NCI-H1417 (cell line): ENCODE measurements at regions not wholly inside any gene's neighbourhood (a gene's known extent, or its start where the extent isn't known, plus 50 kb on each side); places are given as distances from the start of the nearest gene placed in this dataset.

ENCODE experiments used
- DNase-seq, 3 experiments: peaks; one replicate each; lab custom pipeline; 2025; lab: John Stamatoyannopoulos, UW

DNA sequence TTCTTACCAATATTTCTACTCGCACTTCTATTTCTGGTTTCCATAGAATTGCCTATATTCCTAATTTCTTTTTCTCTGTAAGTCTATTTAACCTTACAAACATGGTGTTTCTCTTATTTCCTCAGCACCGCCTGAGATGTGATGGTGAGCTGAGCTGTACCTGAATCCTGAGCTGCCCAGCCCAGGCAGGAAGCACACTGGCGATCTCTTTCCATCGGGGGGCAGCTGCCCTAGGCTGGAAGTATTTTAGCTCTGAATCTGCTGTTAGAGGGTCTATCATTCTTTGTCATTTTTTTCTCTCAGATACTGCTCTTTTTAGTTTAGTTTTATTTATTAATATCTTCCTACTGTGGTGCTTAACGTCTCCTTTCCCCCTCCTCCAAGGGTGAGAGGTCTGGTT, 173.4 kb upstream of the SLC35B3 start:
- DNase-seq, result no peak

DNA sequence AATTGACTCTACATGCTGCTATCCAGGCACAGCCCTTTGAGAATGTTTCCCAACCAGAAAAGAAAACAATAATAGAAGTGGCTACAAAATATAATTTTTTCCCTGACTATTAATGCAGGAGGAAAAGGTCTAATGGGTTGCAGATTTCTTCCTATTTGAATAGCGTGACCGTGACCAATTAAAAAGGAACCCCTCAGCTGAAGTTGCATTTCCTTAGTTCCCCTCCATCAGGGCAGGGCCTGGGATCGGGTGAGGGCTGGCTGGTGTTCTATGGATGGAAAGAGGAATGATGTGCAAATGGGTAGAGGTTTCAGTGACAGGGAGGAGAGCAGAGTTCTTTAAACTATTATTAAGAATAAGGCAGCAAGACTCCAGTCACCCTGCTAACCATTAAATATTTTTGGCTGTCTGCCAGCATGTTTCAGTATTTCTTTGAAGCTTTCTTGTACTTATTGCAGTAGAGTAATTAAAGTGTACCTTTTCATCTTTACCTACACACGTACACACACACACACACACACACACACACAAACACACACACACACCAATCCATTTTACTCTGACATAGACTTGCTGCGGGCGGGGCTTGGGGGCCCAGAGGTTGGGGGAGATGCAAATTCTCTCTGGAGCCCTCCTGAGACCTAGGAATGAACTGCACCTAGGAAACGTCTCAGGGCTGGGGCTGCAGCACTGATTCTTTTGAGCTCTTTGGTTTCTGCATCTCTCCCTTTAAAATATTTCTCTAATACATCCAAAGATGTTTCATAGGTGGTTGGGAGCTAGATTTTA, 154.8 kb upstream of the SLC35B3 start:
- DNase-seq, result peak in 1 of 3 experiments; percentile 41

DNA sequence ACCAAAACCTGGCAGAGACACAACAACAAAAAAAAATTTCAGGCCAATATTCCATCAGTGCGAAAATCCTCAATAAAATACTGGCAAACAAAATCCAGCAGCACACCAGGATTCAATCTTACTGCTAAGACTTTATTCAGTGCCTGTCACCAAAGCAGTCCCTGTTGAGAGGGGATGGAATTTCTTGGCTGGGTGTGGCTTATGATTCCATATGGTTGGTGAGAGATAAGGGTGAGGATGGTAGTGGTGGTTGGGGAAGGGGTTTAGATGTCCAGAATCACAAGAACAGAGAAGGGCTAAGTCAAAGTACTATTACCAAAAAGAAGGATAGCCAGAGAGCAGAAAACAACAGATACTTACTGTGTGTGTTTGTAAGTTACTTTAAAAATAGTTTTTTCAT, 152.8 kb upstream of the SLC35B3 start:
- DNase-seq, result no peak

DNA sequence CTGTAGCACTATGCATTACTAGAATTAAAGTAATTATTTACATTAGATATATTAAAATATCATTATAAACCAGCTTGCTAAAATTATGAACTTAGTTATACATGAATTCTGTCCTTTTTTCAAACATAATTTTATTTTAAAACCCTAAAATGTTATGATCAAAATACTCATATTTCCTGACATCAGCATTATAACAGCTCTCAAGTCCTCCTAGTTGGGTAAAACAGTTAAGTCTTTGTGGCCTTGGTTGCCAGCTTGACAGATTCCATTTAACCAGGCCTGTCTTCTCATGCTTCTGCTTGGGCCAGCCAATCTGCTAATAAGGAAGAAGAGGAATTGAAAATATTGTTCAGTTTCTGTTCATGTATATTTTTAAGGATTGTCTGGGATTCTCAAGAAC, 147.9 kb upstream of the SLC35B3 start:
- DNase-seq, result no peak

DNA sequence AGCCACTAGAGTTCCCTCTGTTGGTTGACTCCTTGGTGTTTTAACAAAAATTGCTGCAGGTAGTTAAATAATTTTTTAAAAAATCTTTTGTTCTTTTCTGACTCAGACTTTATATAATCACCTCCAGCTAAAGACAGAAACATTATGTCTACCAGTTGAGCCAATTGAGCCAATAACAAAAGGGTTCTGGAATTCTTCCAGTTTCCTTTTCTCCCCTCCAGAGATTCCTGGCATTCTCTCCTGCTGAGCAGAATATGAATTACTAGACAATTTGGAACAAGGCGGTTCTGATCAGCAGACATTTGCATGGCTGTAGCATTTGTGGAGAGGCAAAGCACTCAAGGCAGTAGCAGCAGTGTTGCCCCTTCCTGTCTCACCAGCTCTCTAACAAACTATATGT, 144.0 kb upstream of the SLC35B3 start:
- no peak for DNase-seq

DNA sequence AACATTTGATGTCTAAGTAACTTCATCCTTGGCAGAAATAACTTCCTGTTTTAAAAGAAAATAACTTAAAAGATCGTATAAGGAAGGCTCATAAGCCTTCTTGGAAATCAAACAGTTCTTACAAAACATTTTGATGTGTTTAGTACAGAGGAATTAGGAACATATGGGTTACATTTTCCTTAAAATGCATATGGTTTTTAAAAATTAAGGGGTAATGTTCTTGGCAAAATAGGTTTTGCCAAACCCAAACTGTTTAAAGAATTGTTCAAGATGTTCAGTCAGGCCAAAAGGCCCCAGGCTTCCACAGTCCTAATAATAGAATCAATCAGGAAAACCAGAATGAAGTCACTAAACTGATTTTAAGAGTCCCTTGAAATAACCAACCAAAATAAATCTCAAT, 142.7 kb upstream of the SLC35B3 start:
- no peak for DNase-seq

DNA sequence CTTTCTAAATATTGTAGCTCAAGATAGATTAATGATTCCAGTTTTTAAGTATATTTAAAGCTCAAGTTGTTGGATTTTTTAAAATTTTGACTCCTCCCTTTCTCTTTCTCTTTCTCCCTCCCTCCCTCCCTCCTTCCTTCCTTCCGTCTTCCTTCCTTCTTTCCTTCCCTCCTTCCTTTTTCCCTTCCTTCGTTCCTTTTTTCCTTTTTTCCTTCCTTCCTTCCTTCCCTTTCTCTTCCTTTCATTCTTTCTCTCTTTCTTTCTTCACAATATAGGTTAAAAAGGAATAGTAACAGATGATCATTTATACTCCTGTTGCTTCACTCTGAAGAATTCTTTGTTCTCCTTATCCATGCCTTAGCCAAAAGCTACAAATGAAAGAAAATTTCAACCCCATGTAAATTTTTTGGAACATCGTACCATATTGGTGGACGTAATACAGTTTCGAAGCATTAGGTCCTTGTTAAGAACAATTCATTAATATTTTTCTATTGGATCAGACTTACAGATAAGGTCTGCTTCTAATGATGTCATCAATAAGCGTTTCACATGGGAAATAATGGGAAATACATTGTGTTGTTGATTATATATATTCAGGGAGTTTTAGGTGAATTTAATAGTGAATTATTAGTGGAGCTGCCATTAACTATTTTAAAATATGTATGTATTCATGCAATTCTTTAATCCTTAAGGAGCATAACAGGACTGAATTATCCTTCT, 139.6 kb upstream of the SLC35B3 start:
- no peak for DNase-seq

DNA sequence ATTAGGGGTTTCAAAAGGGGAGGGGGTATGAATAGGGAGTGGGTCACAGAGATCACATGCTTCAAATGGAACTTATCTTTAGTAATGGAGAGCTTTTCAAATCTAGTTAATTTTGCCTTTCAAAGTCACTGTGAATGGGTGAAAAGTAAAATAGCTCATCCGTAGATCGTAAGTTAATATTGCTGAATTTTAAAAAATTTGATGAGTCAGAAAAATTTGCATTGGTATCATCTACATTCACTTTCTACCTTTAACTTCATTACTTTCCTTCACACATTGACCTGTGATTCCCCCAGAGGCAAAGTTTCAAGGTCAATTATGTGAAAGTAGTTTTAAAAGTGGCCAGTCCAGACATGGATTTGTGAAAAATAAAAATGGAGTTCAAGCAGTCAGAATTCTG, 139.0 kb upstream of the SLC35B3 start:
- DNase-seq, result no peak

DNA sequence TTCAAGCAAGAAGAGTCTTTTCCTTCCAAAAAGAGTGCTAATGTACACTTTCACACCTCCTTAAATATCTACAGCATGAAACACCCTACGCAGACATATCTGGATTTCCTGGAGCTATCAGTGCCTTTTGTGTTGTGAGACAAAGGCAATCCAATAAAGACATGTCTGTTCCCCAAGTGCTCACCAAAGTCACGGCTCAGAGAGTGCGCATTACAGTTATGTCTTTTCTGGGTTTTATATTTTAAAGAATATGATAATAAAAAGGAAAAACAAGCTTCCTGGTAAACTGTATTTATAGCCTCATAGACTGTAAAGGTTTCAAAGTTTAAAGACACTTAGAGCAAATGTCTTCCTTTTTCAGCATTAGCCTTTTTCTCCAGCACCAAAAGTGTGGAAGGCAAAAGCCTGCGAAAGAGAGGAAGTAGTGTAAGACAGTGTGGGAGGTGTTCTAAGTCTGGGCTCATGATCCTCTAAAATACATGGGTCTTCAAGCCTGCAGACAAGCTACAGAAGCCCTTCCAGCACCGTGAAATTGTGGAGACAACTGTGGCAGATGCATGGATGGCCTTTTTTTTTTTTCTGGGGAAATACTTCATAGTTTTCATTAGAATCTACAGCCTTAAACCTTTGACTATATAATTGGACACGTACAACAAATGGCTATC, 135.0 kb upstream of the SLC35B3 start:
- DNase-seq, result no peak

DNA sequence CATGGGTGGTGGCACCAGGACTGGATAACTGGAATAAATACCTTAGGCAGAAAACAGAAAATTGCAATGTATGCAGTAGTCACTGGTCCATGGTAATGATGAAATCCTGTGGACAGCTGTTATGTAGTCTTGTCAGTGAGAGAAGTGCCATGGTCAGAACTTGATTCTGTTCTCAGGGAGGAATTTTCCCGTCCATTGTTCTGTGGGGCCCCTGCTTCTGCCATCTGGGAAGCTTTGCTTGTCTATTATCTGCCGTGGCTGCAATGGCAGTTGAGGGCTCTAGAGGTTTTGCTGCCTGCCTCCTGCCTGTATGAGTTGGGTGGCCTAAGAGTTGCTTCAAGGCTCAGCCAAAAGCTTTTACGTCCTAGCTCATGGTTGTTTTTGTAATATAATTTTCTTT, 126.8 kb upstream of the SLC35B3 start:
- no peak for DNase-seq

DNA sequence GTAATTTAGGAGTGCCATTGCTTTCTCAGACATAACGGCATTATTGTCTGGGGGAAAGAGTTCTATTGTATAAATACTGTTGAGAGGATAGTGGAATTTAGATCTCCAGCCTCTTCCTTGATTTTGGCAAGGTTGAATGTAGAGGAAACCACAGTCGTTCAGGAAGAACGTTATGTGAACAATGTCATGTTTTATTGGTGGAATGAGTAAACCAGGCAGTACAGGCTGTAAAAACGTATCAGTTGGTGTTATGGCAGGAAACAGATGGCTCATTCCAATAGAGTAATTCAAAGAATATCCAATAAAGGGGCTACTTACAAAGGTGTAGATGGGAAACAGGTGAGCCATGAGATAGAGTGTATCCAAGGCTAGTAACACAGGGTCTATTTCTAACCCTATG, 123.6 kb upstream of the SLC35B3 start:
- DNase-seq, result no peak

DNA sequence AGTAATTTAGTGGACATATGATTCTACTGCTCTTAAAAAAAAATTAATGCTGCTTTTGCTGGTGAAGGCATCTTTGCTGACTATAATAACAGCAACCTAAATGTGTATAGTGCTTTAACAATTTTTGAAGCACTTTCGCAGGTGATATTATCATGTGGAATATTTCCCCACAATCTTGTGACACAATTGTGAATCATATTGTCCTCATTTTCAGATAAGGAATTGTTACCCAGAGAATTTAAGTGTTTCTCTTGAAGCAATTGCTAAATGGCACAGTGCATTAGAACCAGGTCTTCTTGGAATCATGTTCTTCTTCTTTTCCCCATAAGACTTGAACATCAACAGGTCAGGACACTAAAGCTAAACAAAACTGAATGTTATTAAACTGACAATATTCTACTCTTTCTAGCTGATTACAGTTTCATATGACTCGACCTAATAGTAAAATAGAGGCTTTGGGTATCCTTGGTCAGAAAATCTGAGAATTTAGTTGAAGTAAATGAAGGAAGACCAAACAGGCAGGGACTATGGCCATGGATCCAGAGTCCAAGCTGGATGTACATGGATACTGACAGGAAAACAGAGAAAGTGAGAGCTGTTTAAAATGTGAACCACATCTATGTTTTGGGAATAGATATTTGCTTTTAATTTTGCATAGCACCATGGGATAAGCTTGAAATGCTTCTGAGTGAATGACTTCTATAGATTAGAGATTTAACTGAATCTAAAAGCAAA, 121.8 kb upstream of the SLC35B3 start:
- no peak for DNase-seq

DNA sequence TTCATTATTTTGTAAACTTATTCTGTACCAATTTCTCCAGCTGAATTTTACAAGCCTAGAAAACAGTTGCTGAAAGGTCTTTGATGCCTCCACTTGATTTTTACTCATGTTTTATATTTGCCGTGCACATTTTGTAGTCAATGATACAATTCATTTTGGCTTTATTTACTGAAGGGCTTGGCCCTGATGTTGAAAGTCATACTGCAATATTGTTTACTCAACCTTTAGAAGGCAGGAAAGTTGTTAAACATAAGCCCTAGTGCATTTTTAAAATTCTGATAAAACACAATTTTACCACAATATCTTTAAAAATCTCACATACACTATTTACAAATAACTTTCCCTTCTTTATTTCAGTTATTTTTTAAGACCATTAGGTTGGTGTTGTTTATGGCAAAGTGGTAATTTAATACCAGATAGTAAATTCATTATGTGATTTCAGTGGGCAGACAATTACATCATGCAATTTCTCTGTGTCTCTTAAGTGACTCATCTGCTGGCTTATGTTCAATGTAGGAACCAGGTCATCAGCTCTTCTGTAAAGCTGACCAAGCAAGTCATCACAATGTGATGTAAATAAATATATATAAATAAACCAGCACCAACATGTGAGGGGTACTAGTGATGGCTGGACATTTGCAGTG, 121.1 kb upstream of the SLC35B3 start:
- peak in 2 of 3 experiments; percentile 5 to 63 for DNase-seq

DNA sequence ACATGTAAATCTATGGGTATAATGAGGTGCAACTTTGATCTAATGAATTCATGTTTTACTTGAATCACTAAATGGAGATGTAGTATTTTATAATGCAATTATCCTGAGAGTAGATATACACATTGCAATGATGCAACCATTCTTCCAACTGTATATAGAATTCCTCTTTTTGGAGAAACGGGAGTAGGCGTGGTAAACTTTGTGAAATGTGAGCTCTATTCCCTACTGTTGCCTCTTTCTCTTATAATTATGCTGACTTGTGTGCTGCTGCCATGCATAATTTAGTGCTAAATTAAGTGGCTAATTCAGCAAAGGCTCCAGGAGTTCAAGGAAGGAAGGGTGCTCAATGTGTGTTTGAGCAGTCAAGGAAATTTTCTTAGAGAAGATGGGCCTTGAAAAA, 116.6 kb upstream of the SLC35B3 start:
- no peak for DNase-seq

DNA sequence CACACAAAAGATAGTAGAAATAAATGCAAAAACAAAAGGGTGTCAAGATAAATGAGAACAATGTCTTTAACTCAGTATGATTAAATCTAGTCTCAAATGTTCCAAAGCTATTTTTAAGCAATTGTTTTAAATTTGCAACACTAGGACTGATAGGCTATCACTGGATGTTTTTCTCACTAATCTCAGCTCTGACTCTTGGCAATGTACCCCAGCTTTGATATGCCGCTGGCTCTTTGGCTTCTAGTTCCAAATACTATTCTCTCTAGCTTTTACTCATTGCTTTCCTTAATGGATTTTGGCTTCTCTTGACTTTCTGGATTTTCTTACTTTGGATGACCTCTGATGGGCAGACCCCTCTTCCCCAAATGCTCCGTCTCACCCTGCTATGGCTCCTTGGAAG, 116.0 kb upstream of the SLC35B3 start:
- no peak for DNase-seq

DNA sequence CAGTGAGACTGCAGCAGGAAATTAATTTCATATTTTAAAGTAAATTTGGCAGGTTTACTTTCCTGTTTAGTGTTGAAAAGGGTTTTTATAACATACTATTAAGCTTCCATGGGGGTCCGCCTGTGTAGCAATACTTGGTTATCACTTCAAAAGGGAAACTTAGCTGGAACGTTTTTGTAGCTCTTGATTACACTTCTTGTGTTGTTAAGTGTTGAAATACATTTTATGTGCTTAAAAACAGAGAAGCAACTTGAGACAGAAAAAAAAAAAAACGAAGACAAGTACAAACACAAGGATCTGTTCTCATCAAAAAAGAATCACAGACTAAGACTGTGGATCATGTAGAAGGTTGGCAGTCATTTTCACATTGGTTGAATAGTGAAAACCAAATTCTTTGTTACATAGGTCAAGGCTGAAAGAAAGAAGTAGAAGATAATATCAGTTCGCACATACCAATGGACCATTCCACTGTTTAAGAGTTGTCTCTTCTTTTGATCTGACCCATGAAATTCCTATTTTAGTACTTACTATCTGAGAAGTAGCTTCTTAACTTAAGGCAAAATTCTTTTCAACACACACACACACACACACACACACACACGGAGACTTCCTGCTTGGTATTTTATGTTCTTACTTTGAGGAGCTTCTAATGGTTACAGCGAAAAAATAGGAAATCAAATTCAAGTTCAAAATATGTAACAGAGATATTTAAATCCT, 113.9 kb upstream of the SLC35B3 start:
- no peak for DNase-seq

DNA sequence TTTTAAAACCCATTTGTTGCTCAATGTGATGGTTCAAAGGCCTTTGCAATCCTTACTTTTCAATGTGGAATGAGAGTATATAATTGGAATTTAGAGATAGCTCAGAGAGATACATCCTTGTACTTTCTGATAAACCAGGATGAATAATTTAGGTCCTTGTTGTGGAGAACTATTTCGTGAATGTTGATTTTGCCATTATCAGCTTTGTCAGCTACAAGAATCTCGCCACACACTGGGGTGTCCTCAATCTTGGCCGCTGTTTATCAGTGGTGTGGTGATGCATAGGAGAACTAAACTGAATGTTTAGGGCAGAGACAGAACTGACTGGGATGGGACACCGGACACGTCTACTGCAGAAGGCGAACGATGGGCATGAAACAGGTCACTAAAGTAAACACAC, 111.2 kb upstream of the SLC35B3 start:
- DNase-seq, result no peak

DNA sequence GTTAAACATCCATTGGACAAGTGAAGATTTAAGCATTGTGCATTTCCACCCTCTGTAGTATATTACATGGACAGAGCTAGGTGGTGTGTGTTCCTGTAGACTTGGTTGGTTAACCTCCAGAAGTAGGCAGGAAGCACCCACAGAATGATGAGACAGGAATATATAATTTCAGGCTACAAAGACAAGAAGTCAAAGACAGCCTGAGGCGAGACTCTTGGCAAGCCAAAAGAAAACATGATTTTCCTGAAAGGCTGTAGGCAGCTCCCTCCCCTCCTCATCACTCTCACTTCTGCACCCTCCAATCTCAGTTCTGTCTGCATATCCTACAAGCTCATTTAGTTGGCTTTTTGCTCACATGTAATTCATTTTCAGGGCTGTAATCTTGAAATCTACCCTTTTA, 110.0 kb upstream of the SLC35B3 start:
- DNase-seq, result no peak

DNA sequence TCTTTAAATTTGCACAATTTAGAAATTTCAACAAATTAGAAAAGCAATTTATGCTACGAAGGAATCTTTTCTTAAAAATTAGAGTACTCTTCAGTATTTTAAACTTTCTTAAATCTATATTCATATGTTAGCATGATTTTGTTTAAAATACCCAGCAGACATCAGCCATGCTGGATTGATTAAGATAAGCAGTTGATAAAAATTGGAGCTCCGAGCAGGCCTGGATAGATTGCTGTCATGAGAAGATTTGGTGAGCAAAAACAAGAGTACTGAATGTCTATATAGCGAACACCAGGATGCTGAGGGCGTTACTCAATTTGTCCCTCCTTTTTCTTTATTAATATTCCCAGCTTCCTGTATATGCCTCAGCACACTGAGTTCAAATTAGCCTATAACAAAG, 108.4 kb upstream of the SLC35B3 start:
- no peak for DNase-seq

DNA sequence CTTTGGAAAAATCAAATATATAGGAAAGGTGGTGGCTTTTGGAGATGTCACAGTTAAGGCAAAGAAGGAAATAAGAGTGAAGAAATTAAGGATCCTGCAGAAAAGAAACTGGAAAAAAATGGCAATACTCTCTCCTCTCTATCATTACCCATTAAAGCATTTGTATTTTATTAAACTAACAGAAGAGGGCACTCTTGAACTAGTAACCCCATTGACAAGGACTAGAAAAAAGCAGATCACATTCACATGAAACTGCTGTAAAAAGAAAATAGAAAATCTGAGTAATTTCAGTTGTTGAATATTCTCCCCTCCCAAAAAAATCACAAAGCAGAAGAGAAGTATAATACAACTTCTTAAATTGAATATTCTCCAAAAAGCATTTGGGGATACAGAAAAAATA, 104.1 kb upstream of the SLC35B3 start:
- peak in 1 of 3 experiments; percentile 46 for DNase-seq

DNA sequence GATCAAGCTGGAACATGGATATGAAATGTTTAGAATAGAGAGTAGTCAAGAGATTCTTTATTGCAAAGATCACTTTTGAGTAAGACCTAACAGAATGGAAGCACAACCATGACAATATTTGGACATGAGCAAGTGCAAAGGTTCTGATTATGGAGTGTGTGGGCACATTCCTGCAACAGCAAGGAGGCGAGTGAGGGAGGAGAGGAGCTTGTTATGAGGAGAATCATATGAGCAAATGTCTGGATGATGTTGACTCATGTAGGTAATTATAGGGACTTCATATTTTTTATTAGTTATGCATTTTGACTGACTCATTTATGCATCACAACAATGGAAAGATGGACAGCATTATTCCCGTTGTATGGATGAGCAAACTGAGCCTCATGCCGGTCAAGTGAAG, 100.8 kb upstream of the SLC35B3 start:
- DNase-seq, result no peak
